Upper lobe of left lung (tissue), 6 donors: ENCODE measurements at regions not wholly inside any gene's neighbourhood (a gene's known extent, or its start where the extent isn't known, plus 50 kb on each side); places are given as distances from the start of the nearest gene placed in this dataset.
A peak's percentile ranks its signal among the peaks of the same experiment; 100 is the strongest.

Experiments
- ATAC-seq, 2 donors: fragments of 200-7000 bp; cut with Tn5 transposase; one replicate each; pipeline ENCODE4 v1.9.1; 2022; ENCODE audit warnings: mild to moderate bottlenecking in 2 of 2, moderate library complexity in 2 of 2; ENCODE audit not compliant: low FRiP score in 2 of 2
- DNase-seq, 2 donors: peaks; one replicate each; pipeline ENCODE4 v3.0.0-alpha.2; 2019 to 2020
- H3K27ac ChIP-seq, 4 donors: fragments of 200-600 bp; sonication (generic); one replicate each; pipeline ENCODE4 v1.5.1; 2016 to 2019
- H3K27me3 ChIP-seq, 4 donors: fragments of 200-600 bp; sonication (generic); one replicate each; pipeline ENCODE4 v1.5.1; 2017 to 2019
- H3K36me3 ChIP-seq, 4 donors: fragments of 200-600 bp; sonication (generic); one replicate each; pipeline ENCODE4 v1.5.1; 2016 to 2019
- H3K4me1 ChIP-seq, 4 donors: fragments of 200-600 bp; sonication (generic); one replicate each; pipeline ENCODE4 v1.5.1; 2018 to 2019
- H3K4me3 ChIP-seq, 4 donors: fragments of 200-600 bp; sonication (generic); one replicate each; pipeline ENCODE4 v1.5.1; 2017 to 2019; ENCODE audit warnings: mild to moderate bottlenecking in 2 of 4, moderate library complexity in 1 of 4
- H3K9me3 ChIP-seq, 4 donors: fragments of 200-600 bp; sonication (generic); one replicate each; pipeline ENCODE4 v1.5.1; 2018 to 2019
- CTCF ChIP-seq, 6 experiments: fragments of 450-650 bp in 4 of 6; fragments of 200-600 bp in 2 of 6; sonication (generic) in 2 of 6; IDR thresholded peaks; one replicate each; pipeline ENCODE4 v1.5.1; 2016 to 2019; ENCODE audit warnings: antibody characterized with exemption in 6 of 6
- EP300 ChIP-seq, 4 donors: sonication (generic); formaldehyde crosslinking; IDR thresholded peaks; one replicate each; pipeline ENCODE4 v1.5.1; 2017; ENCODE audit warnings: antibody characterized with exemption in 4 of 4, control low read depth in 2 of 4
- POLR2A ChIP-seq, 4 donors: fragments of 450-650 bp; IDR thresholded peaks; one replicate each; pipeline ENCODE4 v1.5.1; 2016 to 2017; ENCODE audit warnings: antibody characterized with exemption in 4 of 4, mild to moderate bottlenecking in 2 of 4
- POLR2AphosphoS5 ChIP-seq, 2 donors: sonication (generic); formaldehyde crosslinking; IDR thresholded peaks; one replicate each; pipeline ENCODE4 v1.5.1; 2017; ENCODE audit warnings: antibody characterized with exemption in 2 of 2
- WGBS, 2 donors: methylation state at CpG; one replicate each; pipeline ENCODE4 v1.1.5; 2017 to 2018; 5-methylcytosine and 5-hydroxymethylcytosine counted together
- donor health status: DM: no; HTN: no; CAD: no; lungs with moderate emphysema.
- donor health status: DM: no; HTN: yes; CAD: no; lungs with severe emphysema.

DNA sequence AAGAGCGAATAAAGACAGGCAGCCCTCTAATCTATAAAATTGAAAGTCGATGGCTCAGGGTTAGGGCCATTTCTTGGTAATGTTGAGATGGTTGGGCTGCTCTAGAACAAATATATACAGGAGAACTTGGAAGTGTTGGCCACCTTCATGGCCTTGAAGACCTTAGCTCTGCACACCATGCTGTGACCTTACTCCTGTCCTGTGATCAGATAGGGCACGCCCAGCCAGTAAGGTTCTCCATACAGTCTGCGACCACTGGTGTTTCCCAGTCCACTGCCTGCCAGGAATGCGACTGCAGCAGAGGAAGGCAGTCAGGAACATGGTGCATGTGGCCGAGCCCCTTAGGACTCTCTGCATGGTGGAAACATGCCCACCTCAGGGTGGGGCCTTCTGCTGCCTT, 73.2 kb upstream of the PSMA6 start:
- Histone ChIP-seq H3K36me3 (no peaks in the 10 kb centered on the region), H3K27me3 (no peaks in the 10 kb centered on the region), H3K27ac (no peak overlapping the region), H3K4me3 (no peak overlapping the region), H3K4me1 (peaks cover 9 to 21% (median 18%) of the 10 kb centered on the region in 4 donors), H3K9me3 (no peaks in the 10 kb centered on the region)
- WGBS, 2 donors = 93 to 98% methylated on average over 5 to 6 of the region's 6 CpGs
- DNase-seq (no peak), ATAC-seq (no peak)
- TF ChIP-seq EP300 (IDR thresholded peaks at IDR 0.05) = no peak
- no peak for TF ChIP-seq POLR2AphosphoS5 (IDR thresholded peaks at IDR 0.05)
- no peak for TF ChIP-seq POLR2A (IDR thresholded peaks at IDR 0.05)
- no peak for TF ChIP-seq CTCF (IDR thresholded peaks at IDR 0.05)

GRCh38 chr14:35220027-35220676, 72.0 kb upstream of the PSMA6 start:
- ATAC-seq = no peak
- H3K36me3 ChIP-seq = no peaks in the 10 kb centered on the region
- H3K4me1 ChIP-seq = peaks cover 8 to 17% (median 15%) of the 10 kb centered on the region in 4 donors
- no peak for DNase-seq
- no peak overlapping the region for H3K4me3 ChIP-seq
- TF ChIP-seq POLR2AphosphoS5 (IDR thresholded peaks at IDR 0.05) (no peak), EP300 (IDR thresholded peaks at IDR 0.05) (no peak), CTCF (IDR thresholded peaks at IDR 0.05) (no peak), POLR2A (IDR thresholded peaks at IDR 0.05) (no peak)
- no peaks in the 10 kb centered on the region for H3K9me3 ChIP-seq
- 90 to 99% methylated on average over 3 of the region's 3 CpGs for WGBS, 2 donors
- no peak overlapping the region for H3K27ac ChIP-seq
- no peaks in the 10 kb centered on the region for H3K27me3 ChIP-seq

GRCh38 chr14:35220920-35221319, 71.3 kb upstream of the PSMA6 start:
- Histone ChIP-seq H3K27ac (no peak overlapping the region), H3K9me3 (no peaks in the 10 kb centered on the region), H3K27me3 (no peaks in the 10 kb centered on the region), H3K4me1 (peaks cover 7 to 17% (median 9%) of the 10 kb centered on the region in 4 donors), H3K4me3 (no peak overlapping the region), H3K36me3 (no peaks in the 10 kb centered on the region)
- WGBS, 2 donors = 94 to 95% methylated on average over 1 of the region's 1 CpG
- DNase-seq (no peak), ATAC-seq (no peak)
- no peak for TF ChIP-seq CTCF (IDR thresholded peaks at IDR 0.05)
- TF ChIP-seq EP300 (IDR thresholded peaks at IDR 0.05) = no peak
- TF ChIP-seq POLR2A (IDR thresholded peaks at IDR 0.05) = no peak
- no peak for TF ChIP-seq POLR2AphosphoS5 (IDR thresholded peaks at IDR 0.05)

GRCh38 chr14:35221462-35221861, 70.7 kb upstream of the PSMA6 start:
- H3K4me1 ChIP-seq = peaks cover 7 to 17% (median 9%) of the 10 kb centered on the region in 4 donors
- DNase-seq = no peak
- H3K4me3 ChIP-seq = no peak overlapping the region
- H3K36me3 ChIP-seq = no peaks in the 10 kb centered on the region
- no peak for ATAC-seq
- H3K9me3 ChIP-seq = no peaks in the 10 kb centered on the region
- TF ChIP-seq EP300 (IDR thresholded peaks at IDR 0.05) (no peak), CTCF (IDR thresholded peaks at IDR 0.05) (no peak), POLR2AphosphoS5 (IDR thresholded peaks at IDR 0.05) (no peak), POLR2A (IDR thresholded peaks at IDR 0.05) (no peak)
- 74 to 77% methylated on average over 3 of the region's 3 CpGs for whole genome bisulfite sequencing, 2 donors
- H3K27me3 ChIP-seq = no peaks in the 10 kb centered on the region
- no peak overlapping the region for H3K27ac ChIP-seq

- TF ChIP-seq POLR2A (IDR thresholded peaks at IDR 0.05) = no peak
- no peak for TF ChIP-seq POLR2AphosphoS5 (IDR thresholded peaks at IDR 0.05)
- TF ChIP-seq EP300 (IDR thresholded peaks at IDR 0.05) = no peak
- no peak for TF ChIP-seq CTCF (IDR thresholded peaks at IDR 0.05)
- 84 to 91% methylated on average over 2 of the region's 2 CpGs for WGBS, 2 donors
- ATAC-seq = no peak
Measured at GRCh38 chr14:35222324-35222723, 69.9 kb upstream of the PSMA6 start.

More at GRCh38 chr14:35222324-35222723, 69.9 kb upstream of the PSMA6 start:
- peak overlapping the region in 1 of 4 donors; percentile 52 for H3K27ac ChIP-seq
- no peaks in the 10 kb centered on the region for H3K36me3 ChIP-seq
- H3K27me3 ChIP-seq = no peaks in the 10 kb centered on the region
- H3K4me3 ChIP-seq = no peak overlapping the region
- peaks cover 7 to 17% (median 9%) of the 10 kb centered on the region in 4 donors for H3K4me1 ChIP-seq
- H3K9me3 ChIP-seq = no peaks in the 10 kb centered on the region
- no peak for DNase-seq
